ENCODE measurements at regions not wholly inside any gene's neighbourhood (a gene's known extent, or its start where the extent isn't known, plus 50 kb on each side); places are given as distances from the start of the nearest gene placed in this dataset.

- TF ChIP-seq, protein P1, sequence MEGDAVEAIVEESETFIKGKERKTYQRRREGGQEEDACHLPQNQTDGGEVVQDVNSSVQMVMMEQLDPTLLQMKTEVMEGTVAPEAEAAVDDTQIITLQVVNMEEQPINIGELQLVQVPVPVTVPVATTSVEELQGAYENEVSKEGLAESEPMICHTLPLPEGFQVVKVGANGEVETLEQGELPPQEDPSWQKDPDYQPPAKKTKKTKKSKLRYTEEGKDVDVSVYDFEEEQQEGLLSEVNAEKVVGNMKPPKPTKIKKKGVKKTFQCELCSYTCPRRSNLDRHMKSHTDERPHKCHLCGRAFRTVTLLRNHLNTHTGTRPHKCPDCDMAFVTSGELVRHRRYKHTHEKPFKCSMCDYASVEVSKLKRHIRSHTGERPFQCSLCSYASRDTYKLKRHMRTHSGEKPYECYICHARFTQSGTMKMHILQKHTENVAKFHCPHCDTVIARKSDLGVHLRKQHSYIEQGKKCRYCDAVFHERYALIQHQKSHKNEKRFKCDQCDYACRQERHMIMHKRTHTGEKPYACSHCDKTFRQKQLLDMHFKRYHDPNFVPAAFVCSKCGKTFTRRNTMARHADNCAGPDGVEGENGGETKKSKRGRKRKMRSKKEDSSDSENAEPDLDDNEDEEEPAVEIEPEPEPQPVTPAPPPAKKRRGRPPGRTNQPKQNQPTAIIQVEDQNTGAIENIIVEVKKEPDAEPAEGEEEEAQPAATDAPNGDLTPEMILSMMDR (IDR thresholded peaks at IDR 0.05), result no peak
- no peak for TF ChIP-seq EP300 (IDR thresholded peaks at IDR 0.05)
- no peak for TF ChIP-seq POLR2A (IDR thresholded peaks at IDR 0.05)
- no peak for TF ChIP-seq POLR2AphosphoS5 (IDR thresholded peaks at IDR 0.05)
Measured at GRCh38 chr21:15408089-15408488, 321.7 kb upstream of the USP25 start.
